ENCODE measurements at regions not wholly inside any gene's neighbourhood (a gene's known extent, or its start where the extent isn't known, plus 50 kb on each side); places are given as distances from the start of the nearest gene placed in this dataset.

DNA sequence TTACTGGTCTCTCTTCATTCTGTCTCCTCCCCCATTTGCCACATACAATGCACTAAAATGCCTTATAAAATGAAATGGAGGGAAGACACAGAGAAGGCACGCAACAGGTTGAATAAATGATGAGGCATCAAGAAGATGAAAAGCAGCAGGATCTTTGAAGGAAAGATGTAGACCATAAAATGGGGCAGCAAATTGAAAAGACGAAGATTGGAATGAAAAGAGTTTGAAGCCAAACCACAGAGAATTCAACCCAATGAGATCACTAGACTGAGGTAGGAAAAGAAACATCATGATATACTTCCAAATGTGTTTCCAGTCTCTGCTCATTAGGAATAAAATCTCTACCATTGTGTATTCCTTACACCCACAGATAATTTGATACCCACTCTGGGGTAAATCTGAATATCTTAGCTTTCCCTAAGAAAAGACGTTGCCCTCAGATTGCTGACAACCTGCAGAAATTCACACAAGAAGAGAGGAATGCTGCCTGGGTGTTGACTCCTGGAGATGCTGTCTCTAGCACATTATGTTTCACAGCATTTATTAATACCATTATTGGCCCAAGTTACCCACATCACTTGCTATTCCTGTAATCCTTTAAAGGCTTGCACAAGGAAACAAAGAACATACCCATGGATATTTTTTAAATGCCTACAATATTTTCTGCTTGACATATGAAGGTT is 230.9 kb downstream of the LTN1 start:
- intact Hi-C loops (cut with DNase I), result no loop called here
- peak overlapping the region in 1 of 2 donors; percentile 25 for H3K27ac ChIP-seq
- TF ChIP-seq CTCF (IDR thresholded peaks at IDR 0.05), result no peak

GRCh38 chr21:28758883-28759242 is 233.8 kb downstream of the LTN1 start:
- Histone ChIP-seq H3K27me3 (no peaks in the 10 kb centered on the region), H3K4me3 (no peak overlapping the region), H3K27ac (peak overlapping the region; percentile 48 to 96), H3K9me3 (no peaks in the 10 kb centered on the region), H3K4me1 (peaks cover 4 to 50% of the 10 kb centered on the region in 2 donors), H3K36me3 (no peaks in the 10 kb centered on the region)
- intact Hi-C loops (cut with DNase I), result loop anchor here (5.0 kb wide), 1 partner anchor 138 kb away; no protein-coding TSS in a partner anchor
- no peak for TF ChIP-seq CTCF (IDR thresholded peaks at IDR 0.05)
- DNase-seq (ENCODE audit: low spot score in 2 of 2), result no peak

More for the DNA sequence above, 230.9 kb downstream of the LTN1 start:
- H3K36me3 ChIP-seq, result no peaks in the 10 kb centered on the region
- DNase-seq (ENCODE audit: low spot score in 2 of 2), result no peak
- H3K4me3 ChIP-seq, result no peak overlapping the region
- H3K27me3 ChIP-seq, result no peaks in the 10 kb centered on the region
- H3K9me3 ChIP-seq, result no peaks in the 10 kb centered on the region
- peaks cover 4 to 30% of the 10 kb centered on the region in 2 donors for H3K4me1 ChIP-seq

DNA sequence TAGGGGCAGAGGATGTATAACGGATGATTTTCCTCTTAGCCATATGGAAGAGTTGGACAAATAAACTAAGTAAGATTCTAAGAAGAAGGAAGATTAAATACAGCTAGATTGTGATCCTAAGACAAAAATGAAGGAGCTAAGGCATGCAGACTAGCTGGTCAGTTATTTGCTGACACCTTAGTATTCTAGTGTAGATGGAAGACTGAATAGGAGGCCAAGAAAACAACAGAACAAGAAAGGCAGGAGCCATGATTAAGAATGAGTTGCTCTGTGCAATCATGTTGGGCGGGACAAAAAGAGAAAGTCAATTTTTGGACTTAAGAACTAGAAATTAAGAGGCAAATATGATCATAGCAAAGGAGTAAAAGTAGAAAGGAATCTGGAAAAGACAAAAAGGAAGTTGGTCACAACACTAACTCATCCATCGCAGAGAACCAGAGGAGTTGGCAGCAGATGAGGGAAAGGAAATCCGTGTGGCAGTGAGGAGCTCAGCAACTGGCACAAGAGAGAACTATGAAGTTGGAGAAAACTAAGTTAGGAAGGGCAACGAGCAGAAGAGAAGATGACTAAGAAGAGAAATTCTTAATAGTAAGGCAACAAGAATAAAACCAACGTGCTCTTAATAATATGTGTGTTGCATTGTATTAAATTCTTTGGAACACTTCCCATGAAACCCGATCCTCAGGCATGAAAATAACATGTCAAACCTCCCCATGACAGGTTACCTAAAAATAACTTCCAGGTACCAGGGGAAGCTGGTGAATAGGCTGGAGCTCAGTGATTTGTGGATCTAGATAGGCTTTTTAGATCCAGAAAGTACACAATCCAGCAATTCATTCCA is 234.4 kb downstream of the LTN1 start:
- TF ChIP-seq CTCF (IDR thresholded peaks at IDR 0.05), result no peak
- intact Hi-C loops (cut with DNase I), result loop anchor here (5.0 kb wide), 1 partner anchor 139 kb away; no protein-coding TSS in a partner anchor
- H3K4me1 ChIP-seq, result peaks cover 4 to 55% of the 10 kb centered on the region in 2 donors
- no peaks in the 10 kb centered on the region for H3K9me3 ChIP-seq
- no peak for DNase-seq (ENCODE audit: low spot score in 2 of 2)
- H3K27ac ChIP-seq, result peak overlapping the region; percentile 48 to 96
- no peaks in the 10 kb centered on the region for H3K36me3 ChIP-seq
- no peak overlapping the region for H3K4me3 ChIP-seq
- H3K27me3 ChIP-seq, result no peaks in the 10 kb centered on the region

DNA sequence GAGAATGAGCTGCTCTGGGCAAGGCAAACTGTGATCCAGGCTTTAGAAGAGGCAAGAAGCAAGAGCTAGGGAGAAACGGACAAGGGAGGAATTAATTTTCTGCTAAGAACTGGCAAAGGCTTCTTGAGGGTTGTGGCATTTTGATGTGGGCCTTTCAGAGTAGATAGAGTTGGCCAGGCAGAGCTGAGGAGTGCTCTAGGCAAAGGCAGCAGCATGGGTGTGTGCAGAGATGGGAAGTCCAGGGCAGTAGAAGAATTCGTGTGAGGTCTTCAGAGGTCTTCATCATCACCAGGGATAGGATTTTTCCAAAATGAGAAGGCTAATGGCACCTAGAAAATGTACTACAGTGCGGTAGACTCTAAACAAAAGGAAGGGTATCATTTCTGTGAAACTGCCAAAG is 237.8 kb downstream of the LTN1 start:
- H3K9me3 ChIP-seq, result no peaks in the 10 kb centered on the region
- H3K27ac ChIP-seq, result peak overlapping the region; percentile 86 to 96
- H3K36me3 ChIP-seq, result no peaks in the 10 kb centered on the region
- H3K4me3 ChIP-seq, result no peak overlapping the region
- no peaks in the 10 kb centered on the region for H3K27me3 ChIP-seq
- intact Hi-C loops (cut with DNase I), result loop anchor here (5.0 kb wide), 3 partner anchors 52 to 142 kb away; no protein-coding TSS in a partner anchor
- peaks cover 4 to 38% of the 10 kb centered on the region in 2 donors for H3K4me1 ChIP-seq
- TF ChIP-seq CTCF (IDR thresholded peaks at IDR 0.05), result no peak
- no peak for DNase-seq (ENCODE audit: low spot score in 2 of 2)

DNA sequence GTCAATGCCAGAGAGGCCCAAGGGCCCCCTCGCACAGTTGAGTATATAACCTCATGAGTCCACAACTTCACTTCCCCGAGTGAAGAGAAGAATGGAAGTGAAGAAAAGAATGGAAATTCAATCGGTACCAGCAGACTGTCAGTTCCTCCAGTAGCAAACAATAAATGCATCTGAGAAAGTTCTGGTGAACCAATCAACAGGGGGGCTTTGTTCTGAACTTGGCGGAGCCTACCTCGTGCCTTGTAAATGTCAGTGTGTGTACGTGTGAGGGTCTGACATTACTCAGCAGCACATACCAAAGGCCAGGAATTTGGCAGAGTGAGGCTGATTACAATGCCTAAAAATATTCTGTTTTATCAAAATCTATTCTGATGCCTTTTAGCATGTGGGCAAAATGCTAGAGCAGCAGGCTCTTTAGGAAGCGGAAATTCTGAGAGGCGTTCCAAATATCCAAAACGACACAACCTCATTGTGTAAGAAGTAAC is 238.5 kb downstream of the LTN1 start:
- DNase-seq (ENCODE audit: low spot score in 2 of 2), result peak in 1 of 2 donors; percentile 88
- intact Hi-C loops (cut with DNase I), result loop anchor here (5.0 kb wide), 2 partner anchors 53 to 117 kb away; no protein-coding TSS in a partner anchor
- no peaks in the 10 kb centered on the region for H3K9me3 ChIP-seq
- no peaks in the 10 kb centered on the region for H3K27me3 ChIP-seq
- peaks cover 4 to 38% of the 10 kb centered on the region in 2 donors for H3K4me1 ChIP-seq
- H3K27ac ChIP-seq, result peak overlapping the region; percentile 86 to 96
- TF ChIP-seq CTCF (IDR thresholded peaks at IDR 0.05), result no peak
- no peaks in the 10 kb centered on the region for H3K36me3 ChIP-seq
- H3K4me3 ChIP-seq, result peak overlapping the region in 1 of 2 donors; percentile 11
